Stomach (tissue), 8 donors: ENCODE measurements at regions not wholly inside any gene's neighbourhood (a gene's known extent, or its start where the extent isn't known, plus 50 kb on each side); places are given as distances from the start of the nearest gene placed in this dataset.
"Not testable (repeated sequence)": the region's sequence is repeated elsewhere in the genome, so short reads cannot be mapped to it uniquely, and the experiment has no call there.

ENCODE experiments used
- DNase-seq, 2 donors: peaks; one replicate each; pipeline versions ENCODE4 v3.0.0 to v3.0.0-alpha.2; 2013 to 2019
- H3K27ac ChIP-seq, 5 donors: fragments of 200-600 bp in 4 of 5; sonication (generic) in 4 of 5; one replicate each; pipeline ENCODE4 v1.5.1; 2013 to 2019; ENCODE audit warnings: mild to moderate bottlenecking in 1 of 5, moderate library complexity in 1 of 5
- H3K27me3 ChIP-seq, 3 donors: fragments of 200-600 bp; sonication (generic); one replicate each; pipeline ENCODE4 v1.5.1; 2017 to 2019; ENCODE audit warnings: mixed run types in 1 of 3
- H3K36me3 ChIP-seq, 4 donors: fragments of 200-600 bp; sonication (generic); 1 replicate in 3 of 4; 2 replicates in 1 of 4; pipeline ENCODE4 v1.5.1; 2016 to 2019
- H3K4me1 ChIP-seq, 4 donors: fragments of 200-600 bp; sonication (generic); one replicate each; pipeline ENCODE4 v1.5.1; 2016 to 2019
- H3K4me3 ChIP-seq, 4 donors: fragments of 200-600 bp; sonication (generic) in 3 of 4; one replicate each; pipeline ENCODE4 v1.5.1; 2016 to 2019; ENCODE audit warnings: mild to moderate bottlenecking in 1 of 4
- H3K9me3 ChIP-seq, 4 donors: fragments of 200-600 bp; sonication (generic); one replicate each; pipeline ENCODE4 v1.5.1; 2016 to 2019
- CTCF ChIP-seq, 7 experiments: fragments of 450-650 bp in 4 of 7; fragments of 200-600 bp in 3 of 7; sonication (generic) in 3 of 7; IDR thresholded peaks; one replicate each; pipeline ENCODE4 v1.5.1; 2016 to 2019; ENCODE audit warnings: antibody characterized with exemption in 7 of 7, control low read depth in 2 of 7, mild to moderate bottlenecking in 1 of 7
- EP300 ChIP-seq: sonication (generic); formaldehyde crosslinking; IDR thresholded peaks from one replicate; pipeline ENCODE4 v1.6.1; 2017; ENCODE audit warnings: antibody characterized with exemption
- POLR2A ChIP-seq, 4 donors: fragments of 450-650 bp; IDR thresholded peaks; one replicate each; pipeline ENCODE4 v1.6.1; 2016; ENCODE audit warnings: antibody characterized with exemption in 4 of 4, control low read depth in 2 of 4, mild to moderate bottlenecking in 1 of 4, moderate library complexity in 1 of 4
- POLR2AphosphoS5 ChIP-seq, 3 donors: sonication (generic); formaldehyde crosslinking; IDR thresholded peaks; one replicate each; pipeline ENCODE4 v1.6.1; 2016; ENCODE audit warnings: antibody characterized with exemption in 3 of 3
- WGBS, 5 donors: extraction: QIAGEN DNeasy Blood & Tissue Kit in 3 of 5; methylation state at CpG; one replicate each; pipeline versions ENCODE4 v1.1.5 to v1.1.7; 2013 to 2018; 5-methylcytosine and 5-hydroxymethylcytosine counted together
- intact Hi-C: fragments of 100-400 bp; cut with DNase I; formaldehyde crosslinking; loops from one replicate; pipeline ENCODE4 v1.15.1; 2023; ENCODE audit warnings: low total_unique reads
- donor health status: healthy with polysubstance abuse.
- donor health status: Bipolar disorder and iron deficiency.
- donor health status: healthy.

GRCh38 chr16:26826500-26826899 lies 240.2 kb upstream of the C16orf82 start:
- TF ChIP-seq POLR2AphosphoS5 (IDR thresholded peaks at IDR 0.05) (no peak), POLR2A (IDR thresholded peaks at IDR 0.05) (no peak), CTCF (IDR thresholded peaks at IDR 0.05) (no peak), EP300 (no peak)
- H3K36me3 ChIP-seq = no peaks in the 10 kb centered on the region
- no peaks in the 10 kb centered on the region for H3K9me3 ChIP-seq
- H3K4me1 ChIP-seq = no peaks in the 10 kb centered on the region
- WGBS, 5 donors = 43 to 72% (median 50%) methylated on average over 4 of the region's 4 CpGs
- no peak overlapping the region for H3K27ac ChIP-seq
- intact Hi-C loops = no loop called here
- peak in 1 of 2 donors; percentile 7 for DNase-seq
- no peak overlapping the region for H3K4me3 ChIP-seq
- H3K27me3 ChIP-seq = no peaks in the 10 kb centered on the region

DNA sequence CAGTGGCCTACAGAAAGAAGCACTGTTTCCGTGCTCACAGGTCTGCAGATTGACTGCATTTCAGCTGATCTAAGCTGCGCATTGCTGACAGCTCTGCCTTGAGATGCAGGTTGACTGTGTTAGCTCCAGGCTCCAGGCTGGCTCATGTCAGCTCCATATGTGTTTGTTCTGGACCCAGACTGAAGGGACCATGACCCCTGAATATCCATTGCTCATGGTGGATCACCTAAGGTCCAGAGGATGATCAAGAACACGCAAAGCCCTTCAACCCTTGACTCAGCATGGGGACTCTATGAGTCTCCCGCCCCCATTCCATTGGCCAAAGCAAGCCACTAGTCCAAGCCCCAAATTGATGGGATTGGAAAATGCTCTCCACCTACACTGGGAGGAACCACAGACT lies 239.3 kb upstream of the C16orf82 start:
- intact Hi-C loops = no loop called here
- no peak overlapping the region for H3K27ac ChIP-seq
- H3K9me3 ChIP-seq = no peaks in the 10 kb centered on the region

GRCh38 chr16:26830428-26831127 lies 236.1 kb upstream of the C16orf82 start:
- intact Hi-C loops = no loop called here
- TF ChIP-seq POLR2A (IDR thresholded peaks at IDR 0.05) = no peak
- no peak for TF ChIP-seq CTCF (IDR thresholded peaks at IDR 0.05)
- no peaks in the 10 kb centered on the region for H3K27me3 ChIP-seq
- no peaks in the 10 kb centered on the region for H3K4me1 ChIP-seq
- no peak overlapping the region for H3K4me3 ChIP-seq
- no peak for DNase-seq
- H3K9me3 ChIP-seq = peaks cover 0 to 4% (median 0%) of the 10 kb centered on the region in 4 donors
- H3K27ac ChIP-seq = no peak overlapping the region
- no peaks in the 10 kb centered on the region for H3K36me3 ChIP-seq
- 42 to 61% (median 52%) methylated on average over 5 of the region's 5 CpGs for WGBS, 5 donors

More for the DNA sequence above, 239.3 kb upstream of the C16orf82 start:
- Histone ChIP-seq H3K27me3 (no peaks in the 10 kb centered on the region), H3K4me1 (no peaks in the 10 kb centered on the region), H3K4me3 (no peak overlapping the region), H3K36me3 (no peaks in the 10 kb centered on the region)
- no peak for DNase-seq
- 86 to 89% (median 88%) methylated on average over 4 of the region's 4 CpGs for WGBS, 5 donors
- TF ChIP-seq POLR2A (IDR thresholded peaks at IDR 0.05) (no peak), EP300 (no peak), POLR2AphosphoS5 (IDR thresholded peaks at IDR 0.05) (no peak), CTCF (IDR thresholded peaks at IDR 0.05) (no peak)

GRCh38 chr16:26836114-26836513 lies 230.6 kb upstream of the C16orf82 start:
- H3K4me1 ChIP-seq, H3K36me3 ChIP-seq, H3K27ac ChIP-seq, intact Hi-C loops, H3K4me3 ChIP-seq, DNase-seq, H3K27me3 ChIP-seq: not testable (repeated sequence)
- H3K9me3 ChIP-seq = peaks cover 0 to 11% (median 8%) of the 10 kb centered on the region in 4 donors
- 94 to 97% (median 96%) methylated on average over 10 to 31 of the region's 31 CpGs for WGBS, 5 donors

DNA sequence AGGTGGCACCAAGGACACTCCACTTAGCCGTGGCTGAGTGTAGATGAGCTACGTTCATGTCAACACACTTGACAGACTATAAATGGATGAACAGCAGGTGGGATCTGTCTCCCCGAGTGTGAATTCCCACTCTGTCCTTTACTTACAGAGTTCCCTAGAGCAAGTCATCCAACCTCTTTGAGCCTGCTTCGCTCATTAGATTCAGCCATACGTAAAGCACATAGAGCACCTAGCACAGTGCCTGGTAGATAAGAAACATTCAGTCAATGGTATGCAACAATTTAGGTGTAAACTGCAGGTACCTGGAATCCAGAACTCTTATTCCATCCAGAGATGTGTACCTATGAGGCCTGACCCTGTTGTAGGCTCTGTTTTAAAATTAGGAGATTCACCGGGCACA lies 227.8 kb upstream of the C16orf82 start:
- H3K27ac ChIP-seq = no peak overlapping the region
- no peak for DNase-seq
- H3K9me3 ChIP-seq = peaks cover 0 to 11% (median 8%) of the 10 kb centered on the region in 4 donors
- TF ChIP-seq POLR2A (IDR thresholded peaks at IDR 0.05) = no peak
- TF ChIP-seq EP300 = no peak
- no peak for TF ChIP-seq CTCF (IDR thresholded peaks at IDR 0.05)
- no peak for TF ChIP-seq POLR2AphosphoS5 (IDR thresholded peaks at IDR 0.05)
- H3K36me3 ChIP-seq = no peaks in the 10 kb centered on the region
- H3K4me1 ChIP-seq = no peaks in the 10 kb centered on the region
- 70 to 85% (median 81%) methylated on average over 6 of the region's 6 CpGs for WGBS, 5 donors
- H3K27me3 ChIP-seq = no peaks in the 10 kb centered on the region
- intact Hi-C loops = no loop called here
- no peak overlapping the region for H3K4me3 ChIP-seq
